ENCODE measurements at regions not wholly inside any gene's neighbourhood (a gene's known extent, or its start where the extent isn't known, plus 50 kb on each side); places are given as distances from the start of the nearest gene placed in this dataset.
"Not testable (repeated sequence)": the region's sequence is repeated elsewhere in the genome, so short reads cannot be mapped to it uniquely, and the experiment has no call there.

- H3K9me3 Mint-ChIP-seq = peaks cover 0 to 4% of the 10 kb centered on the region in 2 donors
- ATAC-seq (replicated peaks) = no peak
- H3K4me1 Mint-ChIP-seq (ENCODE audit: low read depth in 2 of 2) = no peaks in the 10 kb centered on the region
- no peaks in the 10 kb centered on the region for H3K36me3 Mint-ChIP-seq (ENCODE audit: insufficient read depth)
- DNase-seq = no peak
- H3K27me3 Mint-ChIP-seq = no peaks in the 10 kb centered on the region
- H3K27ac Mint-ChIP-seq = no peak overlapping the region
- H3K4me3 Mint-ChIP-seq = no peak overlapping the region
These were observed 346.7 kb downstream of the IL20RB start for GRCh38 chr3:137304313-137305056.

GRCh38 chr3:137324114-137324513 is 366.3 kb downstream of the IL20RB start:
- ATAC-seq (replicated peaks) (no peak), DNase-seq (no peak)
- H3K4me1 Mint-ChIP-seq (ENCODE audit: low read depth in 2 of 2) = no peaks in the 10 kb centered on the region
- no peaks in the 10 kb centered on the region for H3K36me3 Mint-ChIP-seq (ENCODE audit: insufficient read depth)
- peaks cover 0 to 15% of the 10 kb centered on the region in 2 donors for H3K9me3 Mint-ChIP-seq
- H3K27me3 Mint-ChIP-seq = no peaks in the 10 kb centered on the region
- no peak overlapping the region for H3K27ac Mint-ChIP-seq
- H3K4me3 Mint-ChIP-seq = no peak overlapping the region

GRCh38 chr3:137325170-137325569 is 367.4 kb downstream of the IL20RB start:
- Mint-ChIP-seq H3K27me3 (no peaks in the 10 kb centered on the region), H3K36me3 (ENCODE audit: insufficient read depth) (no peaks in the 10 kb centered on the region), H3K9me3 (peaks cover 0 to 23% of the 10 kb centered on the region in 2 donors), H3K27ac (no peak overlapping the region), H3K4me1 (ENCODE audit: low read depth in 2 of 2) (no peaks in the 10 kb centered on the region), H3K4me3 (no peak overlapping the region)
- ATAC-seq (replicated peaks) (no peak), DNase-seq (no peak)

- Mint-ChIP-seq H3K36me3 (ENCODE audit: insufficient read depth) (no peaks in the 10 kb centered on the region), H3K9me3 (peaks cover 2 to 23% of the 10 kb centered on the region in 2 donors), H3K27me3 (no peaks in the 10 kb centered on the region), H3K27ac (no peak overlapping the region), H3K4me3 (no peak overlapping the region), H3K4me1 (ENCODE audit: low read depth in 2 of 2) (no peaks in the 10 kb centered on the region)
- no peak for DNase-seq
- ATAC-seq (replicated peaks) = no peak
These were observed 368.2 kb downstream of the IL20RB start for GRCh38 chr3:137325934-137326333.

GRCh38 chr3:137329594-137329993 is 371.8 kb downstream of the IL20RB start:
- Mint-ChIP-seq H3K9me3 (peaks cover 7 to 23% of the 10 kb centered on the region in 2 donors), H3K4me1 (ENCODE audit: low read depth in 2 of 2) (no peaks in the 10 kb centered on the region), H3K27me3 (no peaks in the 10 kb centered on the region), H3K36me3 (ENCODE audit: insufficient read depth) (no peaks in the 10 kb centered on the region), H3K27ac (no peak overlapping the region), H3K4me3 (no peak overlapping the region)
- ATAC-seq (replicated peaks) (no peak), DNase-seq (no peak)

- peaks cover 9 to 17% of the 10 kb centered on the region in 2 donors for H3K9me3 Mint-ChIP-seq
- ATAC-seq (replicated peaks) = no peak
- H3K4me1 Mint-ChIP-seq (ENCODE audit: low read depth in 2 of 2) = no peaks in the 10 kb centered on the region
- no peaks in the 10 kb centered on the region for H3K27me3 Mint-ChIP-seq
- no peak overlapping the region for H3K4me3 Mint-ChIP-seq
- H3K36me3 Mint-ChIP-seq (ENCODE audit: insufficient read depth) = no peaks in the 10 kb centered on the region
- no peak overlapping the region for H3K27ac Mint-ChIP-seq
- DNase-seq = no peak
These were observed 372.5 kb downstream of the IL20RB start for GRCh38 chr3:137330246-137330645.

- Mint-ChIP-seq H3K27ac (no peak overlapping the region), H3K36me3 (ENCODE audit: insufficient read depth) (no peaks in the 10 kb centered on the region), H3K9me3 (peaks cover 8 to 9% of the 10 kb centered on the region in 2 donors), H3K4me3 (no peak overlapping the region), H3K27me3 (no peaks in the 10 kb centered on the region), H3K4me1 (ENCODE audit: low read depth in 2 of 2) (no peaks in the 10 kb centered on the region)
- DNase-seq (no peak), ATAC-seq (replicated peaks) (no peak)
These were observed 374.5 kb downstream of the IL20RB start for GRCh38 chr3:137332297-137332696.

- Mint-ChIP-seq H3K27me3 (no peaks in the 10 kb centered on the region), H3K4me3 (no peak overlapping the region), H3K36me3 (ENCODE audit: insufficient read depth) (peaks cover 2% of the 10 kb centered on the region), H3K4me1 (ENCODE audit: low read depth in 2 of 2) (no peaks in the 10 kb centered on the region), H3K9me3 (peaks cover 0 to 14% of the 10 kb centered on the region in 2 donors), H3K27ac (no peak overlapping the region)
- DNase-seq (no peak), ATAC-seq (replicated peaks) (no peak)
These were observed 377.7 kb downstream of the IL20RB start for GRCh38 chr3:137335478-137335877.

- not testable (repeated sequence) for H3K36me3 Mint-ChIP-seq (ENCODE audit: insufficient read depth); H3K27me3 Mint-ChIP-seq; H3K27ac Mint-ChIP-seq; H3K4me3 Mint-ChIP-seq; H3K4me1 Mint-ChIP-seq (ENCODE audit: low read depth in 2 of 2); DNase-seq; ATAC-seq (replicated peaks)
- peaks cover 9 to 19% of the 10 kb centered on the region in 2 donors for H3K9me3 Mint-ChIP-seq
These were observed 380.6 kb downstream of the IL20RB start for GRCh38 chr3:137338400-137338799.

GRCh38 chr3:137343283-137343682 is 385.5 kb downstream of the IL20RB start:
- ATAC-seq (replicated peaks) (no peak), DNase-seq (no peak)
- Mint-ChIP-seq H3K27me3 (no peaks in the 10 kb centered on the region), H3K4me3 (no peak overlapping the region), H3K36me3 (ENCODE audit: insufficient read depth) (peaks cover 2% of the 10 kb centered on the region), H3K27ac (no peak overlapping the region), H3K9me3 (peaks cover 4 to 19% of the 10 kb centered on the region in 2 donors), H3K4me1 (ENCODE audit: low read depth in 2 of 2) (no peaks in the 10 kb centered on the region)

- Mint-ChIP-seq H3K36me3 (ENCODE audit: insufficient read depth) (no peaks in the 10 kb centered on the region), H3K9me3 (peaks cover 6 to 18% of the 10 kb centered on the region in 2 donors), H3K27me3 (no peaks in the 10 kb centered on the region), H3K4me1 (ENCODE audit: low read depth in 2 of 2) (no peaks in the 10 kb centered on the region), H3K4me3 (no peak overlapping the region), H3K27ac (no peak overlapping the region)
- DNase-seq (no peak), ATAC-seq (replicated peaks) (no peak)
These were observed 389.3 kb downstream of the IL20RB start for GRCh38 chr3:137347132-137347531.

- H3K27me3 Mint-ChIP-seq = no peaks in the 10 kb centered on the region
- no peak overlapping the region for H3K27ac Mint-ChIP-seq
- no peak for DNase-seq
- H3K4me3 Mint-ChIP-seq = no peak overlapping the region
- ATAC-seq (replicated peaks) = no peak
- no peaks in the 10 kb centered on the region for H3K36me3 Mint-ChIP-seq (ENCODE audit: insufficient read depth)
- H3K4me1 Mint-ChIP-seq (ENCODE audit: low read depth in 2 of 2) = no peaks in the 10 kb centered on the region
- H3K9me3 Mint-ChIP-seq = peaks cover 6 to 10% of the 10 kb centered on the region in 2 donors
These were observed 390.1 kb downstream of the IL20RB start for GRCh38 chr3:137347817-137348368.

- ATAC-seq (replicated peaks) = no peak
- no peak overlapping the region for H3K4me3 Mint-ChIP-seq
- no peaks in the 10 kb centered on the region for H3K36me3 Mint-ChIP-seq (ENCODE audit: insufficient read depth)
- H3K27me3 Mint-ChIP-seq = no peaks in the 10 kb centered on the region
- H3K4me1 Mint-ChIP-seq (ENCODE audit: low read depth in 2 of 2) = no peaks in the 10 kb centered on the region
- no peak for DNase-seq
- no peak overlapping the region for H3K27ac Mint-ChIP-seq
- H3K9me3 Mint-ChIP-seq = peaks cover 6% of the 10 kb centered on the region in 2 donors
These were observed 391.2 kb downstream of the IL20RB start for GRCh38 chr3:137348936-137349335.

GRCh38 chr3:137349557-137350348 is 392.0 kb downstream of the IL20RB start:
- Mint-ChIP-seq H3K4me1 (ENCODE audit: low read depth in 2 of 2) (no peaks in the 10 kb centered on the region), H3K4me3 (no peak overlapping the region), H3K9me3 (peaks cover 6% of the 10 kb centered on the region in 2 donors), H3K27ac (no peak overlapping the region), H3K27me3 (no peaks in the 10 kb centered on the region), H3K36me3 (ENCODE audit: insufficient read depth) (no peaks in the 10 kb centered on the region)
- DNase-seq = no peak
- ATAC-seq (replicated peaks) = no peak

All from effector memory CD8-positive, alpha-beta T cell (primary cell).